ENCODE measurements at regions not wholly inside any gene's neighbourhood (a gene's known extent, or its start where the extent isn't known, plus 50 kb on each side); places are given as distances from the start of the nearest gene placed in this dataset.

- no peak for DNase-seq (ENCODE audit: low read depth)
Measured at GRCh38 chr18:42268186-42268725, 313.2 kb downstream of the PIK3C3 start.

GRCh38 chr18:42268798-42269197 is 313.8 kb downstream of the PIK3C3 start:
- DNase-seq (ENCODE audit: low read depth): no peak

DNA sequence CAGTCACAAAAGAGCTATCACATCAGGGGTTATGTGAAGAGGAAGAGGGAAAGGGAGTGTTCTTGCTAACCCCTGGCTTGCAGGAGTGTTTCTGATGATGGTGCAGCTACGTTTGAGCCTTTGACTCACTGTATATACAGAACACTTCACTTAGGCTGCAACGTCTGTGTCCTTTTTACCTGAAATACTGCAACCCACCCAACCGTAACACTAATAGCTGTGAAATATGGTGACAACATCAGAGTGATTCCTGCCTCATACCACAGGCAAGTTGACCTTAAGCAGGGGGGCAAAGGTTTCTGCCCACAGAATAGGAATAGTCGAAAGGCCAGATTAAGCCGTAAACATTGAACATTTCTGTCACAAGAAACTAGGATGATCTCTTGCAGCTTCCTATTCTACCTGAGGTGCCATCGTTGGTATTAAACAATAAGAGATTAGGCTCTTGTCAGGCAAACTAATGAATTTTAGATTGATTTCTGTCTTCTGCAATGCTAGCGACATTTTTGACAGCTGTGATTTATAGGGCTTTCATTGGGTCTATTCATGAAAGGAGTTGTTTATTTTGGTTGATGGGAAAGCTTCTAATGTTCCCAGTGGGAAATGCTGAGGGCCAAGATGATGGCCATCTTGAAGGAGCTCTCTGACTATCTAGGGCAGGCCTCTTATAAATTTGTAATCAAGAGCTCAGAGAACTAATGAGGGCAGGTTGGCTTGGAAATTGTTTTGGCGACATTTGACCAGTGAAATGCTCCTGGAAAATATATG is 316.8 kb downstream of the PIK3C3 start:
- no peak for DNase-seq (ENCODE audit: low read depth)

DNA sequence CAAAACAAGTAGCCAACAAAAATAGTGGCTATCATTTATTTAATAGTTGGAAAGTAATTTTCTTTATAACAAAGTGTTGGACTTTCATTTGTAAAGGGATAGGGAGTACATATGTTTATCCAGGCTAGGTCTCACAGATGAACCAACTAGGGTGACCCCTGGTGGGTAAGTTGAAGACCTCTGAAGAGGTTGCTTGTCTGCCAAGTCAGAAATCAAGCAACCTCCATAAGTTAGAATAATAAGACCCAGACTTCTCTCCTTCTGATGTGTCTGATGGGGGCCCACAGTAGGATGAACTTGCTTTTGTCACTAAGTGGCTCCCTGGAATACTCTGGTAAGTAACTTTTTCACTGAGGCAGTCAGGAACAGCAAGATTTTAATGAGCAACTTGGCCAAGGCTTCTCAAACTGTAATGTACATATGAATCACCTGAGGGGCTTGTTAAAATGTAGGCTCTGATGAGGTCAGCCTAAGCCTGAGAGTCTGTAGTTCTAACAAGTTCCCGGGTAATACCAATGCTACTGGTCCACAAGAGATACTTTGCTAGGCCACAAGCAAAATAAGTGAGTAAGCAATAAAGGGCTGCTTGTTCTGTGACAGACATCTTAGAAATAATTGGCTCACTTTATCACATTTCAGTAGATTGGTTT is 319.6 kb downstream of the PIK3C3 start:
- no peak for DNase-seq (ENCODE audit: low read depth)

GRCh38 chr18:42275138-42275535 is 320.1 kb downstream of the PIK3C3 start:
- no peak for DNase-seq (ENCODE audit: low read depth)

DNA sequence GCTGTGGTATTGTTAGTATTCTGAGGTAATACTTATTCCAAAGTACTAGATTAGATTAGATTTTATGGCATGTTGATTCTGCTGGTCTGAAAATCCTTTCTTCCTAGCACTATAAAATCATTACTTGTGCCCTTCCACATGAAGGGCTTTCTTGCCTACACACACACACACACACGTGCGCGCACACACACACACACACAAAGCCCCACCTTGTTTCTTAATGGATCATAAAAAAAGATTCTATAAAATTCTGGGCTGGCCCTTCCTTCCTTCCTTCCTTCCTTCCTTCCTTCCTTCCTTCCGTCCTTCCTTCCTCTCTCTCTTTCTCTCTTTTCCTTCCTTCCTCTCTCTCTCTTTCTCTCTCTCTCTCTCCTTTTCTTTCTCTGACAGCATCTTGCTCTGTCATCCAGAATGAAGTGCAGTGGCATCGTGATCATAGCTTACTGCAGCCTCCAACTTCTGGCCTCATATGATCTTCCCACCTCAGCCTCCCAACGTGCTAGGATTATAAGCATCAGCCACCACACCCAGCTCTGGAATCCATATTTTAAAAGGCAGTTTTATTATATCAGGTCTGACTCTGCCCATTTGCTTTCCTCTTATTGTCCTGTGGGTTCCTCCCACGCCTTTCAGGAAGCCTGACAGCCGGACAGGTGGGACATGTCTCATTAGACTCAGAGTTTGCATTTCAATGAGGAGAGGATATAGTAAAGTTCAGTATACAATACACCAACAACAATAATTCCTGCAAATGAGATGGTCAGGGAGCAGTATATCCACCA is 321.1 kb downstream of the PIK3C3 start:
- no peak for DNase-seq (ENCODE audit: low read depth)

DNA sequence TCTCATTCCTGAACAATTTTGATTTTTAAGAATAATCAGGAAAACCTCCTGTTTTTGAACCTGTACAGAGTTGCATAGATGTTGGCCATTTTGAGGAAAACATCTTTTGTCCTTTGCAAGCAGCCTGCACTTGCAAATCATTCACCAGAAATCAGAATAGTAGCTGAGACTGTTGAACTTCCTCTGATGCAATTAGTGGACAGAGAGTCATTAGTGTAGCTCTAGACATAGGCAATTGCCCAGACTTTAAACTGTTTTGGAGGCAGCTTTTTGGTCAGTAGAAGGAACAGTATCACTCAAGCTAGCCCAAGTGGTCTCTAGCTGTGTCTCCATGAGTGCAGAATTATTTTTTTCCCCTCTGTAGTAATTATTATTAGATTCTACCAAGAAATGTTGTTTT is 326.1 kb downstream of the PIK3C3 start:
- DNase-seq (ENCODE audit: low read depth): no peak

- no peak for DNase-seq (ENCODE audit: low read depth)
Measured at GRCh38 chr18:42281851-42282250, 326.8 kb downstream of the PIK3C3 start.

GRCh38 chr18:42287047-42287446 is 332.0 kb downstream of the PIK3C3 start:
- DNase-seq (ENCODE audit: low read depth): no peak

DNA sequence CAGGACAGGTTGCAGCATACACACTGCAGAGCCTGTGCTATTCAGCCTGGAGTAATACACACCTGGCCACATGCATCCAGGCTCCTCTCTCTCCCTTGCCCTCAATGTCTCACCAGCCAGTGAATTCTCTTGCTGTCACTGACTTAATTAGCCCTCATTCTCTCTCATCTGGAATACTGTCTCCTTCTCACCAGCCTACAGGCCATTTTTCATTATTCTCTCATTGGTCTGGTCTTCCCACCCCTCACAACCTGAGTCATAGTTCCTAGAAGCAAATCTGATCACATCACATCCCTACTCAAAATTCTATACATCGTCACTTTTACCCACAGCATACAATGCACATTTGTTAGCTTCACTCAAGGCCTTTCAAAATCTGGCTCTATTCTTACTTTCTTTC is 333.1 kb downstream of the PIK3C3 start:
- no peak for DNase-seq (ENCODE audit: low read depth)

DNA sequence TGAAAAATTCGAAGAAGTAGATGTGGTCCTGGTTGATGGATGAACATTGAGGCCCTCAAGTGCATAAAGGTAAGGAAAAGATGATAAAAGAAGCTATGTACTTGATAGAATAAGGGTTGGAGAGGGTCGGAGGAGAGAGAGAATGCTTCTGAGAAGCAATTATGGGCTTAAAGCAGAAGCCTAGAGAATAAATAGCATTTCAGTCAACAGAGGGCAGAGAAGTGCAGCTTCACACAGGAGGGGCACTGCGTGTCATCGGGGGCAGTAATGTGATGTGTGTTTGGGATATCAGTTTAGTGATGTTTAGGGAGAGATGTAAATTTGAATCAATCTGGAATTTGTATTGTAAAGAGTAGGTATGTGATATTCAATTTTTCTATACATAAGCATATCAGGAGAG is 334.5 kb downstream of the PIK3C3 start:
- no peak for DNase-seq (ENCODE audit: low read depth)

DNA sequence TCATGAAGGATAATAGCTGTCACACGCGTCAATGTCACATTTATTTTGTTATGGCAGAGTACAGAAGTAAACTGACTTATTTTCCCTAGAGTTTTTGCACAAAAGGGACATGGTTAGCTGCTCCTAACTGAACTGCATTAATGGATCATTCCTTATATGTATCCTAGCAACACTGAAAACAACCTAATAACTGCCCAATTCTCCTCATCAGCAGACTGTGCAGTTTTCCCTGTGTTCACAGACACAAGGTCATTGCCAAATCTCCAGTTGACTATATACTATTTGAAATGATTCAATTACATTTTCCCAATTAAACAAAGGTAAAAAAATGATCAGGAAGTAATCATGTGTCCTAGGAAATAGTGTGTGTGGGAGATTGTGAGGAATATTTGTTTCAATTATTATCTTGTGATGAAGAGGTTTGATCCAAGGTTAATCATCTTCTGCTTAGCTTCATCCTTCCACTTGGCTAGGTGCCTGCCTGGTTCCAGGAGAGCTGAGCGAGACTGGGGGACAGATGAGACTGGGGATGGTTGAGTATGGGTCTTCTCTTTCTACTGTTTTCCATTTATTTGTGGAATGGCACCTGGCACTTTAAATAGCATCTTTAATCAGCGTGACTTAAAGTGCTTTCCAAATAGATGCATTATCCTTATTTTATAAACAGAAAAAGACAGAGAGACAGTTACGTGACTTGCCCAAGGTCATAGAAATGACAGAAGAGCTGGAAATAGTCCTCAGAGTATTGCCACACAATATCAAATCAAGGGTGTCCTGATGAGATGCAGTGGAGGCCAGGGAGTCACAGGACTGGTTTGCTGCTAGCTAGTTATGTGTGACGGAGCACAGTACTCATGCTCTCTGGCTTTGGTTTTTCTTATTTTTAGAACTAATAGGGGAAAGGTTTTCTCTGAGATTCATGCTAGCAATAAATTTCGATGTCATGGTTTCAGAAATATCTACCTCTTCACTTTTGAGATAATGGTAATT is 335.6 kb downstream of the PIK3C3 start:
- DNase-seq (ENCODE audit: low read depth): no peak

DNA sequence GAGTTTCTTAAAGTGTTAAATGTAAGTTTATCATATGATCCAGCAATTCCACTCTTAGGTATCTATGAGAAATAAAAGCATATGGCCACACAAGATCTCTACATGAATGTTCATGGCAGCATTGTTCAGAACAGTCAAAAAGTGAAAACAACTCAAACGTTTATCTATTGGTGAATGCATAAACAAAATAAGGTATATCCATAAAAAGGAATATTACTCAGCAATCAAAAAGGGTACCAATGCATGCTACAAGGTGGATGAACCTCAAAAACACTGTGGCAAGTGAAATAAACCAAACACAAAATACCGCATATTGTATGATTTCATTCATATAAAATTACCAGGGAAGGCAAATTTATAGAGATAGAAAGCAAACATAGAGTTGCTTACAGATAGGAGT is 337.6 kb downstream of the PIK3C3 start:
- DNase-seq (ENCODE audit: low read depth): no peak

- no peak for DNase-seq (ENCODE audit: low read depth)
Measured at GRCh38 chr18:42296192-42296591, 341.2 kb downstream of the PIK3C3 start.

DNA sequence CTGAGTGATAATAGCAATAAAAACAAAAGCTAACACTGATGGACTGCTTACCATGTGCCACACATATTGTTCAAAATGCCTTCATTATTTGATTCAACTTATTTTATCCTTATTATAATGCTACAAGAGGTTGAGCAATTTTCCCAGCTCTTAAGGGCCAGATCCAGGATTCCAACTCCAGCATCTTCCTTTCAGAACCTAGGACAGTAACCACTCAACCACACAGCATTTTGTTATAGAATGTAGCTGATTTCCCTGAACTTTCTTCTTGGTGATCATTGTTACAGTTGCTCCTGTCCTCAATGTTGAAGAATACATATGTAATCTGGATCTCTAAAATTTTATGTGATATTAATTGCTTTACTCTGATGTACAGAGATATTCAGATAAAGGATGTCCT is 341.7 kb downstream of the PIK3C3 start:
- DNase-seq (ENCODE audit: low read depth): no peak

- DNase-seq (ENCODE audit: low read depth): peak; percentile 16
Measured at GRCh38 chr18:42298759-42299675, 344.0 kb downstream of the PIK3C3 start.

DNA sequence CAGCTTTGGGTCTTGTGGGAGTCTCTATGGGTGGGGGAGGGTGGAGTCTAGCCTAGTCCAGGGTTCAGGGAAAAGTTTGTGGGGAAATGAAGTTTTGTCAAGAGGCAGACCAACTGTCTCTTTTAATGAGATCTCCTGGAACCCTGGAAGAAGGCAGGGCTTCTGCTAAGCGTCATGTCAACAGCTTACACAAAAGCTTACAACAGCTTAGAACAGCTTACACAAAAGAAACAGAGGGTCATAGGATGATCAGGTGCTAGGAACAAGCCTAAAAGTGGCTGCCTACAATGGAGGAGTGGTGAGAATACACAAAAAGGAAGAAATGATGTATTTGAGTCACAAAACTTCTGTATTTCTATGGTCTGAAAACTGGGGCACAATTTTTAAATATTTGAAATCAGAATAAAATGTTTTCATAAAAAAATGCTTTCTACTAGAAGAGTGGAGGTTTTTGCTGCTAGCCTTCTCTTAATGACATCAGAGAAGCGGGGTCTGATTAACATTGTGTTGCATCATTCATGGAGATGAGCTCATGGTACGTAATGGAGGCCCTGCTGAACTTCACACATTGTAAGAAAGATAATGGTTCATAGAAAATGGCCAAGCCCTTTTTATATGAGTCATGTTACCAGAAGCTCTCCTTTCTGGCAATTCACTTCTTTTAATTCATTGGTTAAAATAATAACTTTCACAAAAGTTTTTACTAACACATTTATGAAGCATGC is 351.0 kb downstream of the PIK3C3 start:
- no peak for DNase-seq (ENCODE audit: low read depth)

GRCh38 chr18:42306594-42306980 is 351.6 kb downstream of the PIK3C3 start:
- DNase-seq (ENCODE audit: low read depth): no peak

DNA sequence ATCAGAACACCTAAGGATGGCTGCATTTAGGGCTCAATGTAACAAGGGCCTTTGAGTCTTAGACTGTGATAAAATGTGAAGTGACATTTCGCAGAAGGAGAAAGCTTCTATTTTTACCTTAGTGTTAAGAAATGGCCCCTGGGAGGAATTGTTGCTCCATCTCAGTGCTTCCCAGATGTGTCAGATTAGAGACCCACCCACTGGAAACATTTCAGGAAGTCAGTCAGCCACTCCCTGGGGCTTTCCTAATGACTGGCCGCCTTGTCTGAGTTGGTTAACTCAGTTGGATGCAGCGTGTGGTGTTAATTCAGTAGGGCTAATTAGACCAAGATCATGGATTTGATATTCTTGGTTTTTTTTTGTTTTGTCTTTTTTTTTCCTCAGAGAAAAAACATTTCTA is 355.9 kb downstream of the PIK3C3 start:
- no peak for DNase-seq (ENCODE audit: low read depth)

DNA sequence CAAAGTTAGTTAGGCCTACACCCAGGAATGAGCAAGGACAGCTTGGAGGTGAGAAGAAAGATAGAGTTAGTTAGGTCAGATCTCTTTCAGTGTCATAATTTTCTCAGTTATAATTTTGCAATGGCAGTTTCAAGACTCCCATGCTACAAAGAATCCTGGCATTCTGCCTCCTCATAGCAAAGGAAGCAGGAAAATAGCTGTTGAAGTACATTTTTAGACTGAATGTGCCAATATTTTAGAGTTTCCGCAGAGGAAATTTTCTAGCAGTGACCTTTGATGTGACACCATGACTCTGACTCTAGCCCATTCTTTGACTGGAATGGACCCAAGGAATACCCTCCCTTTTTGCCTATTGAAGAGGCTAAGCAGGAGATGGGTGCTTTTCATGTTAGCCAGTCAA is 371.7 kb downstream of the PIK3C3 start:
- no peak for DNase-seq (ENCODE audit: low read depth)
